Cardiac fibroblast (primary cell): ENCODE measurements at regions not wholly inside any gene's neighbourhood (a gene's known extent, or its start where the extent isn't known, plus 50 kb on each side); places are given as distances from the start of the nearest gene placed in this dataset.

Experiments
- DNase-seq, 2 donors: peaks; one replicate each; pipeline versions ENCODE4 v3.0.0 to v3.0.0-alpha.2; 2010; ENCODE audit warnings: low read depth in 2 of 2
- H3K4me3 ChIP-seq, 2 donors: replicated peaks in 1 of 2; 1 replicate in 1 of 2; 2 replicates in 1 of 2; pipeline ENCODE4 v1.5.1; 2011; ENCODE audit warnings: low read depth in 2 of 2, low read length in 2 of 2, mild to moderate bottlenecking in 2 of 2, moderate library complexity in 1 of 2
- CTCF ChIP-seq: IDR thresholded peaks from one replicate; pipeline ENCODE4 v1.5.1; 2011; ENCODE audit warnings: low read depth, mild to moderate bottlenecking, low read length, inconsistent platforms

DNA sequence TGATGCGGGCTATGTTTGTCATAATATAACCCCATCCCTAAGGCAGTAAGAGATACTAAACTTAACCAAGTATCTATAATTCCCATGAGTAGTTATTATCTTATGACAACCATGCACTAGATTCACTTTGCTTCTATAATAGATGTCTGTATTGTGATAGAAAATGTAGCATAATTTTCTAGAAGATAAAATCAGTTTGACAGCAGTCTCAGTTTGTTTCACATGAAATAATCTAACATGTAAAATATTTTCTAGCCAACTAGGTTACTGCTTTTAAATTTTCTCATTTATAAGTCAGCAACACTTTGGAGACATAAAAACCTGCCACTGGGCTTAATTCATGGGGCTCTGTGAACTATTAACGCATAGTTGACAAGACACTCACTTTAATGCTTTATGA, 1410.7 kb upstream of the ATXN8OS start:
- TF ChIP-seq CTCF, result no peak
- no peak overlapping the region for H3K4me3 ChIP-seq
- no peak for DNase-seq

DNA sequence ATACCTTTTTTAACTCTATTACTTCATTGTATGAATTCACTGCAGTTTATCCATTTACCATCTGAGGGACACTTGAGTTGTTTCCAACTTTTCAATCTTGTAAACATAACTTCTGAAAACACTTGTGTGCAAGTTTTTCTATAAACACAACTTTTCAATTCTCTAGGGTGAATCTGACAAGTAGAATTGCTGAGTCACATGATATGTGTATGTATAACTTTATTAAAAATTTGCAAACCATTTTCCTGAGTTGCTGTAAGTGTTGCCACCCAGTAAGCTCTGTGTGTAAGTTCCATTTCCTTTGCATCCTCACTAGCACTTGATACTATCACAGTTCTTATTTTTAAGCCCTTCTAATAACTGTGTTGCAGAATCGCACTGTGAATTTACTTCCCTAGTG, 1415.6 kb upstream of the ATXN8OS start:
- DNase-seq, result no peak
- H3K4me3 ChIP-seq, result no peak overlapping the region
- no peak for TF ChIP-seq CTCF

DNA sequence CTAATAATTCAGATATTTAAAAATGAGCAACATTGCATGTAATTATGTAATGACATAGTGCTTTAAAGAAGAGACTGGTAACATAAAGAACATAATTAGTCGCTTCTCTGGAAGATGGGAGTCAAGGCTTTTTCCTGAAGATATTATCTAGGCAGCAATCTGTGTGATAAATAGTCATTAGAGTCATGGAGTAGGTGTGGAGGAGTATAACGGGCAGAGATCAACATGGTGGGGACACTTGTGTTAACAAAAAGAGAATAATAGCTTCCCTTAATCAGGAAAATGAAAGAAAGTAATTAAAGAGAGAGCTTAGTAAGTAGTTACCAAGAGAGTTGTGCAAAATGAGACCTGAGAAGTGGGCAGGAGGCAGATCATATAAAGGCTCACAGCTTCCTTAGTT, 1417.1 kb upstream of the ATXN8OS start:
- no peak overlapping the region for H3K4me3 ChIP-seq
- TF ChIP-seq CTCF, result no peak
- no peak for DNase-seq

DNA sequence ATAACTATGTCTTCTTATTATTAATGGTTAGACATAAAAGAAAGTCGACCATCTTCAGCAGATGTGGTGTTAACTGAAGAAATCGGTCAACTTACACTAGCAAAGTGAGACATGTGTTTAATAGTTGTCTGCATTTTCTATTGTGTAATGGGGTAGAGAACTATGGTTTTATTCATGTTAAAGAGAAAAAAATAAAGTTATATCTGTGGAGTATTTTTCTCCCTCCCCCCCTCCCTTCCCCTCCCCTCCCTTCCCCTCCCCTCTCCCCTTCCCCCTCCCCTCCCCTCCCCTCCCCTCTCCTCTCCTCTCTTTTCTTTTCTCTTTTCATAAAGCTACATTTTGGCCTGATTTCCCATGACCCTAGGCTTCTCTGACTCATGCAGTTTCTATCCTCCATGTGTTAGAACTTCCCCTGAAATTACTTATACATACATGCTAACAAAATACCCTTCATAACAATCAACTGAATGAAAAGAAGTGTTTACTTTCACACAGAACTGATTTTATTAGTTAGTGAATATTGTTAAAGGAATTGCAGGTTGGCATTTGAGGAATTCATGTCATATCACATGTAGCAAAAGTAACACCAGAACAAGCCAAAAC, 1431.0 kb upstream of the ATXN8OS start:
- no peak for TF ChIP-seq CTCF
- H3K4me3 ChIP-seq, result no peak overlapping the region
- no peak for DNase-seq

DNA sequence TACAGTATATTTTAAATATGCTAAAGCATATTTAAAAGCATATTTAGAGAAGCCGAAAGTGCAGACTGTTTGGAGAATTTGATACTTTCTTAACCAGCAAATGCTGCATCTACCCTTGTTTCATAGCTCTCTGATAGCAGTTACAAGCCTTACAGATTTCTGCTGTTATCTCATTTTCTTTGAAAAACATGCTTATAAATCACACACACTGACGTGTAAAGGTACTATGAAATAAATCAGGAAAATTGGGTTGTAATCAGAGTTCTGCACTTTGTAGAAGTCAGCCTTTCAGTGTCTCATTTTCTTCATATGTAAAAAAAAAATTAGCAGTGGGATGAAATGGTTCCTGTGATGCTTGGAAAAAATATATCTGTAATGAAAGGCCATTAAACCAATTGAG, 1432.4 kb upstream of the ATXN8OS start:
- DNase-seq, result no peak
- no peak overlapping the region for H3K4me3 ChIP-seq
- TF ChIP-seq CTCF, result no peak

DNA sequence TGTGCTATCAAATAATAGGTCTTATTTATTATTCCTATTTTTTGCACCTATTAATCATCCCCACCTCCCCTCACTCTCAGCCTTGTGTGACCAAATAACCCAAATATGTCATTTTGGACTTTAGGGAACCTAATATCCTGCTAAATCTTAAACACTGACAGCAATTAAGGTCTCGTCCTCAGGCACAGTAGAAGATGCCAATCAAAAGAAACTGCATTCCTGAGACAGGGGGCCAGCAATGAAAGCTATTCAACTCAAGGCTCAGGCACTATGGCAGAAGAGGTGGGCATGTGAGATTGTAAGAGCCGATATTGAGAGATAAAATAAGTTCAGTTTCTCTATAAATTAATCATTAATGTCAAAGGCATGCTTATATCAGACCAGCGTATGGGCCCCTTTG, 1437.7 kb upstream of the PCDH9 start:
- H3K4me3 ChIP-seq, result no peak overlapping the region
- DNase-seq, result no peak
- TF ChIP-seq CTCF, result no peak

- TF ChIP-seq CTCF, result no peak
- no peak for DNase-seq
These were observed 1436.8 kb upstream of the PCDH9 start for GRCh38 chr13:68666774-68667397.

More at GRCh38 chr13:68666774-68667397, 1436.8 kb upstream of the PCDH9 start:
- no peak overlapping the region for H3K4me3 ChIP-seq
